HG03159 (cell line): ENCODE measurements at regions not wholly inside any gene's neighbourhood (a gene's known extent, or its start where the extent isn't known, plus 50 kb on each side); places are given as distances from the start of the nearest gene placed in this dataset.

Experiments
- ATAC-seq: cut with Tn5 transposase; IDR thresholded peaks from one replicate; pipeline ENCODE4 v1.9.1; 2021; ENCODE audit warnings: mild to moderate bottlenecking, moderate library complexity; ENCODE audit not compliant: unreplicated experiment

GRCh38 chr6:43951756-43952675, 175.2 kb downstream of the MRPL14 start:
- ATAC-seq: no peak

- ATAC-seq: no peak
Measured at GRCh38 chr6:43951063-43951755, 176.0 kb downstream of the MRPL14 start.

GRCh38 chr6:43950731-43951062, 176.6 kb downstream of the MRPL14 start:
- ATAC-seq: no peak

GRCh38 chr6:43950051-43950605, 177.1 kb downstream of the MRPL14 start:
- ATAC-seq: no peak

- no peak for ATAC-seq
Measured at GRCh38 chr6:43949551-43949991, 177.7 kb downstream of the MRPL14 start.

- no peak for ATAC-seq
Measured at GRCh38 chr6:43948527-43949485, 178.4 kb downstream of the MRPL14 start.

GRCh38 chr6:43947860-43948259, 177.8 kb downstream of the VEGFA start:
- no peak for ATAC-seq

GRCh38 chr6:43946641-43947363, 176.8 kb downstream of the VEGFA start:
- no peak for ATAC-seq

GRCh38 chr6:43945768-43946080, 175.7 kb downstream of the VEGFA start:
- ATAC-seq: no peak

GRCh38 chr6:43944908-43945767, 175.1 kb downstream of the VEGFA start:
- ATAC-seq: no peak

- ATAC-seq: no peak
Measured at GRCh38 chr6:43943781-43944250, 173.8 kb downstream of the VEGFA start.

GRCh38 chr6:43943099-43943766, 173.2 kb downstream of the VEGFA start:
- ATAC-seq: no peak

GRCh38 chr6:43942616-43943015, 172.6 kb downstream of the VEGFA start:
- no peak for ATAC-seq

GRCh38 chr6:43942011-43942442, 172.0 kb downstream of the VEGFA start:
- no peak for ATAC-seq

- ATAC-seq: no peak
Measured at GRCh38 chr6:43941174-43941573, 171.2 kb downstream of the VEGFA start.

- ATAC-seq: no peak
Measured at GRCh38 chr6:43940393-43941087, 170.5 kb downstream of the VEGFA start.

- ATAC-seq: no peak
Measured at GRCh38 chr6:43940071-43940392, 170.0 kb downstream of the VEGFA start.
